MCF 10A (cell line): ENCODE measurements at regions not wholly inside any gene's neighbourhood (a gene's known extent, or its start where the extent isn't known, plus 50 kb on each side); places are given as distances from the start of the nearest gene placed in this dataset.

Experiments used
- BruUV-seq: library from RNA; stranded (reverse); fragments of 400-500 nt; replicated peaks from 2 replicates; lab custom pipeline; 2021; lab: Mats Ljungman, UMichigan
- CTCF ChIA-PET: fragments of 300-600 bp; sonication (Branson Sonifier 250); formaldehyde crosslinking; extraction: SDS; loops from one replicate; lab custom pipeline; 2021; ENCODE audit warnings: antibody characterized with exemption, inconsistent platforms; lab: Yijun Ruan, JAX
- POLR2A ChIA-PET: fragments of 300-600, 350-650 bp; sonication (Branson Sonifier 250); formaldehyde crosslinking; extraction: SDS; loops from one replicate; lab custom pipeline; 2020; ENCODE audit warnings: antibody characterized with exemption, inconsistent platforms; lab: Yijun Ruan, JAX
- DNase-seq: peaks from one replicate; pipeline ENCODE4 v3.0.0-alpha.2; 2018; ENCODE audit not compliant: unreplicated experiment
- H3K27ac Mint-ChIP-seq: one replicate; pipeline ENCODE4 v1.8.0; 2022; ENCODE audit warnings: mild to moderate bottlenecking, low read depth, mixed read lengths; ENCODE audit not compliant: unreplicated experiment
- H3K27me3 Mint-ChIP-seq: one replicate; pipeline ENCODE4 v1.8.0; 2022; ENCODE audit warnings: mixed read lengths; ENCODE audit not compliant: insufficient read depth, unreplicated experiment
- H3K36me3 Mint-ChIP-seq: one replicate; pipeline ENCODE4 v1.8.0; 2022; ENCODE audit warnings: mild to moderate bottlenecking, moderate library complexity, mixed read lengths; ENCODE audit not compliant: insufficient read depth, unreplicated experiment
- H3K4me1 Mint-ChIP-seq: one replicate; pipeline ENCODE4 v1.8.0; 2022; ENCODE audit warnings: mixed read lengths; ENCODE audit not compliant: insufficient read depth, unreplicated experiment
- H3K4me3 Mint-ChIP-seq: one replicate; pipeline ENCODE4 v1.8.0; 2022; ENCODE audit warnings: mild to moderate bottlenecking, moderate library complexity, mixed read lengths; ENCODE audit not compliant: unreplicated experiment
- H3K9me3 Mint-ChIP-seq: one replicate; pipeline ENCODE4 v1.8.0; 2022; ENCODE audit warnings: mixed read lengths; ENCODE audit not compliant: unreplicated experiment
- intact Hi-C: fragments of 100-400 bp; cut with micrococcal nuclease; formaldehyde crosslinking; loops from 2 replicates; pipeline ENCODE4 v1.14.1; 2022
- TF ChIP-seq, protein P1 (sequence below): fragments of 200-600 bp; IDR thresholded peaks from one replicate; pipeline ENCODE4 v1.8.0; 2022; ENCODE audit warnings: antibody characterized with exemption, mild to moderate bottlenecking; ENCODE audit not compliant: unreplicated experiment

DNA sequence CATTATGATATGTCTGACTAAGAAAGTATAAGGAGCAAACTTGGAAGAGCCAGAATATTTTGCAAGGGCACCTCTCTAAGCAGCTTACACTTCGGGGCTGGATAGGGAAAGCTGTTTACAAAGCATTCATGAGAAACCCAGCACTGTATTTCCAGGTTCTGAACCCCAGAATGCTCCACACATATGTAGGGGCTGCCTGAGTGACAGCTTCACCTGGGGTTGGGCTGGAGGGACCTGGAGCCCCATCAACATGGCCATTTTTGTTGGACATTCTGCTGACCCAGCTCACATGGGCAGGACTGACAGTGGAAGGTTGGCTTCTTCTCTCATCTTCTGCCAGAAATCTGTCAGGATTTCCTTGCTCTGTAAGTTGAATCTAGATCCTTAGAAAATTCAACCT is 197.1 kb upstream of the SSTR4 start:
- DNase-seq, result no peak
- BruUV-seq, result no TSS peak
- Mint-ChIP-seq H3K36me3 (no peaks in the 10 kb centered on the region), H3K4me3 (no peak overlapping the region), H3K27ac (no peak overlapping the region), H3K27me3 (no peaks in the 10 kb centered on the region), H3K9me3 (no peaks in the 10 kb centered on the region), H3K4me1 (peaks cover 21% of the 10 kb centered on the region)
- ChIA-PET CTCF (interaction anchor here (0.5 to 2.5 kb wide), 4 partner anchors 12 to 654 kb away, joined by 3 to 11 read pairs (median 3); no protein-coding TSS in a partner anchor), POLR2A (interaction anchor here (0.5 to 1.2 kb wide), 3 partner anchors 14 to 583 kb away, joined by 3 to 4 read pairs (median 3); partner anchors contain the start of gene NAPB)
- intact Hi-C loops, result no loop called here
- TF ChIP-seq, protein P1, sequence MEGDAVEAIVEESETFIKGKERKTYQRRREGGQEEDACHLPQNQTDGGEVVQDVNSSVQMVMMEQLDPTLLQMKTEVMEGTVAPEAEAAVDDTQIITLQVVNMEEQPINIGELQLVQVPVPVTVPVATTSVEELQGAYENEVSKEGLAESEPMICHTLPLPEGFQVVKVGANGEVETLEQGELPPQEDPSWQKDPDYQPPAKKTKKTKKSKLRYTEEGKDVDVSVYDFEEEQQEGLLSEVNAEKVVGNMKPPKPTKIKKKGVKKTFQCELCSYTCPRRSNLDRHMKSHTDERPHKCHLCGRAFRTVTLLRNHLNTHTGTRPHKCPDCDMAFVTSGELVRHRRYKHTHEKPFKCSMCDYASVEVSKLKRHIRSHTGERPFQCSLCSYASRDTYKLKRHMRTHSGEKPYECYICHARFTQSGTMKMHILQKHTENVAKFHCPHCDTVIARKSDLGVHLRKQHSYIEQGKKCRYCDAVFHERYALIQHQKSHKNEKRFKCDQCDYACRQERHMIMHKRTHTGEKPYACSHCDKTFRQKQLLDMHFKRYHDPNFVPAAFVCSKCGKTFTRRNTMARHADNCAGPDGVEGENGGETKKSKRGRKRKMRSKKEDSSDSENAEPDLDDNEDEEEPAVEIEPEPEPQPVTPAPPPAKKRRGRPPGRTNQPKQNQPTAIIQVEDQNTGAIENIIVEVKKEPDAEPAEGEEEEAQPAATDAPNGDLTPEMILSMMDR, result no peak

DNA sequence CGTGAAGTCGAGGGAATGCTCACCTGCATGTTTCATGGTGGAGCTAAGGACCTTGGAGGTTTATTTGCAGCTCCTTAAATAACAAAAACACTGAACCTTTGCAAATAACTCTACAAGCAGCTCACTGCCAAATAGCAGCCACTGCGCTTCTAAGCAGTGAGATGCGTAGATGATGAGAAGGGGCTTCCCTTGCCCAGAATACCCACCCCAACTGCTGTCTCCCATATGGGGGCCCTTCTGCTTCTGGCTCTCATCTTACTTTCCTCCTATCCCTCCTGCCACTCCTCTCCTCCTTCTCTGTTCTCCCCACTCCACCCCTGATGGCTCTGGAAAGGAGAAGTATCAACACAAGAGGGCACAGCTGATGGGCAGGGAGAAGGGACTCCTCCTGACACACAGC is 193.3 kb upstream of the SSTR4 start:
- no peaks in the 10 kb centered on the region for H3K9me3 Mint-ChIP-seq
- H3K27me3 Mint-ChIP-seq, result no peaks in the 10 kb centered on the region
- BruUV-seq, result no TSS peak
- H3K36me3 Mint-ChIP-seq, result no peaks in the 10 kb centered on the region
- H3K4me3 Mint-ChIP-seq, result no peak overlapping the region
- H3K27ac Mint-ChIP-seq, result no peak overlapping the region
- TF ChIP-seq, protein P1, result no peak
- ChIA-PET POLR2A (interaction anchor here (1.4 kb wide), 1 partner anchor 19 kb away, joined by 3 read pairs; no protein-coding TSS in a partner anchor), CTCF (interaction anchor here (0.6 to 4.2 kb wide), 2 partner anchors 10 to 192 kb away, joined by 6 to 20 read pairs; no protein-coding TSS in a partner anchor)
- intact Hi-C loops, result no loop called here
- H3K4me1 Mint-ChIP-seq, result peaks cover 2% of the 10 kb centered on the region
- DNase-seq, result no peak

DNA sequence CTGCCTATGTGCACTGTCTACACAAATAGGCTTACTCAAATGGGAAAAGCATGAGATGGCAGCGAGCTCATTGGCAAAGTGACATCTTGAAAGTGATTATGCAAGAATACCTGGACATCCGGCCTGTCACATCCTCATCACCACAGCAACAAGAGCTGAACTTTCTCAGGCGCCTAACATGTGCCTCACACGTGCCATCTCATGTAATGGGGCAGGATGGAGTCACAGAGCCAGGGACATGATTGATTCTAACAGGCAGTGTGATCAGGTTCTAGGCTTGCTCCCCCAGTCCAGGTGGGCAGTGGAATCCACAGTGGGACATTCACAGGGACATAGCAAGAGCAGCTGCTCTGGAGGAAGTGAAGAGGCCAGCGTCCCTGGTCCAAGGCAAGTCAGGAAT is 192.3 kb upstream of the SSTR4 start:
- no peak overlapping the region for H3K4me3 Mint-ChIP-seq
- CTCF ChIA-PET, result interaction anchor here (0.7 to 4.2 kb wide), 2 partner anchors 9 to 392 kb away, joined by 3 to 20 read pairs; no protein-coding TSS in a partner anchor

DNA sequence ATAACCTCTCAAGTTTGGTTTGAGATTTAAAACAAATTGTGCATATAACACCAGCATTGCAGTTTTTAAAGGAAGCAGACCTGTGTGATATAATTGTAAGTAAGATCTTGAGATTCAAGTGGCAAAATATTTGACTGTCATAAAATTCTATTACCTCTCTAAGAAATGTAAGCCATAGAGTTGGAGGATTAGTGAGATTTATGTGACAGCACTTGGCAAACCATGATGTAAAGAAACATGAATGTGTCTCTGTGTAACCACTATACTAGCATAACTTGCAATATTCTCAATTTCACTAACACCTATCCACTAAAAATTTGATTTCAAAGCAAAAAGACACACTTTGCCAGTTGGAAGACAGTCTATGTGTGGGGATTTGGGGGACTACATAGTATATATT is 190.2 kb upstream of the SSTR4 start:
- no peaks in the 10 kb centered on the region for H3K36me3 Mint-ChIP-seq
- ChIA-PET CTCF (interaction anchor here (1.0 to 1.2 kb wide), 2 partner anchors 9 to 154 kb away, joined by 3 read pairs; no protein-coding TSS in a partner anchor), POLR2A (no interaction called here)
- no peak overlapping the region for H3K4me3 Mint-ChIP-seq
- DNase-seq, result no peak
- H3K27ac Mint-ChIP-seq, result no peak overlapping the region
- H3K27me3 Mint-ChIP-seq, result no peaks in the 10 kb centered on the region
- BruUV-seq, result no TSS peak
- TF ChIP-seq, protein P1, result no peak
- H3K4me1 Mint-ChIP-seq, result no peaks in the 10 kb centered on the region
- peaks cover 7% of the 10 kb centered on the region for H3K9me3 Mint-ChIP-seq
- intact Hi-C loops, result no loop called here

More for the DNA sequence above, 192.3 kb upstream of the SSTR4 start:
- no peak for DNase-seq
- POLR2A ChIA-PET, result interaction anchor here (0.7 to 1.4 kb wide), 2 partner anchors 18 to 40 kb away, joined by 3 to 5 read pairs; no protein-coding TSS in a partner anchor
- BruUV-seq, result no TSS peak
- Mint-ChIP-seq H3K9me3 (peaks cover 5% of the 10 kb centered on the region), H3K27ac (no peak overlapping the region), H3K4me1 (no peaks in the 10 kb centered on the region), H3K27me3 (no peaks in the 10 kb centered on the region), H3K36me3 (no peaks in the 10 kb centered on the region)
- TF ChIP-seq, protein P1, result no peak
- intact Hi-C loops, result no loop called here
